ENCODE measurements at regions not wholly inside any gene's neighbourhood (a gene's known extent, or its start where the extent isn't known, plus 50 kb on each side); places are given as distances from the start of the nearest gene placed in this dataset.
"Not testable (repeated sequence)": the region's sequence is repeated elsewhere in the genome, so short reads cannot be mapped to it uniquely, and the experiment has no call there.

DNA sequence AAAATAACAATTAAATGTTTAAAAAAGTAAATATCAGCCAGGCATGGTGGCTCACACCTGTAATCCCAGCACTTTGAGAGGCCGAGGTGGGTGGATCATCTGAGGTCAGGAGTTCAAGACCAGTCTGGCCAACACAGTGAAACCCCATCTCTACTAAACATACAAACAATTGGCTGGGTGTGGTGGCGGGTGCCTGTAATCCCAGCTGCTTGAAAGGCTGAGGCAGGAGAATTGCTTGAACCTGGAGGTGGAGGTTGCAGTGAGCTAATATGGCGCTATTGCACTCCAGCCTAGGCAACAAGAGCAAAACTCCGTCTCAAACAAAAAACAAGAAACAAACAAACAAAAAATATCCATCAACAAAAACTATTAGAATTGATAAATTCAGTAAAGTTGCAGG lies 77.5 kb downstream of the SNX5 start:
- not testable (repeated sequence) for DNase-seq (ENCODE audit: low read depth in 4 of 4, low spot score in 1 of 4)

DNA sequence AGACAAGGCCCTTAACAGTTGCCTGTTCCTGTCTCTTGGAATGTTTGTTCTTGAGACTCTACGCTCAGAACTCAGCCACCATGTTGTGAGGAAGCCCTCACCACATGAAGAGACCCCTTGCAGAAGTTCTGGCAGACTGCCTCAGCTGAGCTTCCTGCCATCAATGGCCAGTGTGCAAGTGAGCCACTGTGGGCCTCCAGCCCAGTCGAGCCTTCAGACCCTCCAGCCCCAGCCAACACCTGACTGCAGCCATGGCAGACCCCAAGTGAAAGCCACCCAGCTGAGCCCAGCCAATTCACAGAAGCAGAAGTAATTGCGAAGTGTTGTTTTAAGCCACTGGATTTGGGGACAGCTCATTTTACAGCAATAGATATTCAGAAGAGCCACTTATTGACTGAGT lies 78.3 kb downstream of the SNX5 start:
- DNase-seq (ENCODE audit: low read depth in 4 of 4, low spot score in 1 of 4): no peak

DNA sequence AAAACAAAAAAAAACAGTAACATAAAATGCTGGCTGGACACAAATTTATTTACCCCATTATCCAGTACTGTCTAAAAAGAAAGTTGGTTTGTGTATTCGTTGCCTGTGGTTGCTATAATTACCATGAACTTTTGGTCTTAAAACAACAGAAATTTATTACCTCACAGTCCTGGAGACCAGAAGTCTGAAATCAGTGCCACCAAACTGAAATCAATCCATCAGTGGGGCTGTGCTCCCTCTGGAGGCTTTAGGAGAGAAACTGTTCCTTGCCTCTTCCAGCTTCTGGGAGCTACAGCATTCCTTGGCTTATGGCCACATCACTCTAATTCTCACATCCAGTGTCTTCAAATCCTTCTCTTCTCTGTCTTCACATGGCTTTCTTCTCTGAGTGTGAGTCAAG lies 79.4 kb downstream of the SNX5 start:
- DNase-seq (ENCODE audit: low read depth in 4 of 4, low spot score in 1 of 4): no peak

DNA sequence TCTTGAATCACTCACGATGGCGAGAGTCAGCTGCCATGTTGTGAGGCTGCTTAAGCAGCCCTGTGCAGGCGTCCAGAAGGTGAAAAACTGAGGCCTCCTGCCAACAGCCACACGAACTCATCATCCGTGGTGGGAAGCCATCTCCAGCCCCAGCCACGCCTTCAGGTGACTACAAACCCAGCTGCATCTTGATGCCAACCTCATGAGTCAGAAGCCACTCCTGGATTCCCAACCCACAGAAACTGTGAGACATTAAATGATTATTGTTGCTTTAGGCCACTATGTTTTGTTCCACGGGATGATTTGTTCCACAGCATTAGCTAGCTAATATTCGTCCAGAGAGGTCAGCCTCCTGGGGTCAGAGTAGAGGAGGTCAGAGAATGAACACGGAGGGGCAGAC lies 80.5 kb downstream of the SNX5 start:
- DNase-seq (ENCODE audit: low read depth in 4 of 4, low spot score in 1 of 4): no peak

DNA sequence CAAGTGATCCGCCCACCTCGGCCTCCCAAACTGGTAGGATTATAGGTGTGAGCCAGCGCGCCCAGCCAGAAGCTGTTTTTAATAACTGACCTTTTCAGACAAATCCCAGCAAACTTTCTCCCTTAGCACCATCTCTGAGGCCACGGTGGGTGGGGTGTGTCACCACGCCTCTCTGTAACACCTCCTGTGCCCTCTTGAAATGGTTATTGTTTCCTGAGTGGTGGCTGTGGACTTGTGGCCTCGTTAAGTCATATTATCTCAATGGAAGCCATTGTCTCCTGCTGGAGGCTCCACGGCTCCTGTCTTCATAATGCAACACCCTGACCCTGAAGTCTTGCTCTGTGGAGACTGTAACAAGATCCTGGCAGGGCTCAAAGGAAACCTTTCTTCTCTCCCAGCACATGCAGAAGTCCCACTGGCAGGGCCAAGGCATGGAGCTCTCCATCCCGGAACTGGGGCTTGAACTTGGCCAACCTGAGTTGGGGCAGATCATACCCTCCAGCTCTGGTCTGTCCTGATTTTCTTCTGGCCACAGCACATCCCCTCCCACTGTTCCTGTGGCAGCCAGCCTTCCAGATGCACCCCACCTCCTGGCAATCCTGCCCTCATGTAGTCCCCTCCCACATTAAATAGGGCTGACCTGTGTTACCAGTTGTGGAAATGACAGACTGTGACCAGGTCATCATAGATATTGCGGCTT lies 81.1 kb downstream of the SNX5 start:
- DNase-seq (ENCODE audit: low read depth in 4 of 4, low spot score in 1 of 4): no peak

DNA sequence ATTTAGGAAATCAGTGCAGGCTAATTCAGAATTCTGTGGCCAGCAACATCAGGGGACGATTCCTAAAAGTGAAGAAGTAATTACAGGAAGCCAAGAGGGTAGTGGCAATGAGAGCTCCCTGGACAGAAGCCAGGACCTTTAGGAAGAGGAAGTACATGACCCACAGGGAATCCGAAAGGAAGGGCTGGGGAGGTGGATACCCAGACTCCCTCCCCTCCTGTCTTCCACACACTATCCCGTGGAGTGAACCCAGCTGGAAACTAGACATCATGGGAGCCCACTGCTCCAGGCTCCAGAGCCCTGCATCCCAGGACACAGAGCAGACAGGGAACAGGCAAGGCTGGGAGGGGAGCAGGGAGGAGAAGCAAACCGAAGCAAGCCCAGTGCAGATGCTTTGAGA lies 83.0 kb downstream of the SNX5 start:
- DNase-seq (ENCODE audit: low read depth in 4 of 4, low spot score in 1 of 4): no peak

- no peak for DNase-seq (ENCODE audit: low read depth in 4 of 4, low spot score in 1 of 4)
Observed at GRCh38 chr20:17885076-17885475, 83.5 kb downstream of the SNX5 start.

DNA sequence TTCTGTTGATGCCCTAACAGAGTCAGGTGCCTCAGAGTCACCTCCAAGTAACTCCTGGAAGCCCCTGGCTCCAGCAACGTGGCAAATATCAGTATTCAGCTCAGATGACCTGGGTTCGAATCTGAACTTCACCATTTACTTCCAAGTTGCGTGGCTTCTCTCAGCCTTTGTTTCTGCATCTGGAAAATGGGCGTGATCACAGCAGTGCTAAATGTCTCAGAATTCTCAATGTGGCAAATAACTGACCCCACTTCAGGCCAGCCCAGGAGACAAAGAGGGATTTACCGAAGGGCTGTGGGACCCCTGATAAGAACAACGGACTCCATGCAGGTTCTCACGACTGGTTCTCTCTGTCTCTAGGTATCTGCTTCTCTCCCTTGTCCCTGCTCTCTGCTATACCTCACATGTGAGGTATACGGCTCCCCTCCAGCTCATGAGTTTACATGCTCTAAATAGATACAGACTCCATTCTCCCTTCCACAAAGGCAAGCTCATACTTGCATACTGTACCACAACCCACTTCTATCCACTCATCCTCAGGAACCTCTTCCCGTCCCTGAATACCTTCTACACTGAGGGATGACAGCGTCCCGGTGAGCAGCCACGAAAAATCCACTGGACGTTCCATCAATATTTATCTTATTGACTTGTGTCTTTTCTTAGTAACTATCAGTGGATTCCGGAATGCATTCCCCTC lies 84.1 kb downstream of the SNX5 start:
- no peak for DNase-seq (ENCODE audit: low read depth in 4 of 4, low spot score in 1 of 4)

- DNase-seq (ENCODE audit: low read depth in 4 of 4, low spot score in 1 of 4): no peak
Observed at GRCh38 chr20:17883592-17884306, 84.8 kb downstream of the SNX5 start.

GRCh38 chr20:17882834-17883591 lies 85.6 kb downstream of the SNX5 start:
- no peak for DNase-seq (ENCODE audit: low read depth in 4 of 4, low spot score in 1 of 4)

GRCh38 chr20:17882065-17882833 lies 86.3 kb downstream of the SNX5 start:
- DNase-seq (ENCODE audit: low read depth in 4 of 4, low spot score in 1 of 4): no peak

DNA sequence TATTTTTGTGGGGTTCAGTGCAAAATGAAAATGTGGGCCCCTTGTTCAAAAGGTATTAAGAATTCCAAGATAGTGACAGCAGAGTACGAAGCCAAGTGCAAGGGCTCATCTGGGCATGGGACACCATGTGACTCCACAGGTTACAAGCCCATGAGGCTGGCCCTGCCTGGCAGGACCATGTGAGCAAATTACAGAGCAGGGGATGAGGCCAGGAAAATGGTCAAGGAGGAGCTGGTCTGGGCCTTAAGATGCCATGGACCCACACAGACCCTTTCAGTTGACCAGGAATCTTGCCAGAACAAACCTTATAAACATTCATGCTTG lies 86.9 kb downstream of the SNX5 start:
- DNase-seq (ENCODE audit: low read depth in 4 of 4, low spot score in 1 of 4): no peak

DNA sequence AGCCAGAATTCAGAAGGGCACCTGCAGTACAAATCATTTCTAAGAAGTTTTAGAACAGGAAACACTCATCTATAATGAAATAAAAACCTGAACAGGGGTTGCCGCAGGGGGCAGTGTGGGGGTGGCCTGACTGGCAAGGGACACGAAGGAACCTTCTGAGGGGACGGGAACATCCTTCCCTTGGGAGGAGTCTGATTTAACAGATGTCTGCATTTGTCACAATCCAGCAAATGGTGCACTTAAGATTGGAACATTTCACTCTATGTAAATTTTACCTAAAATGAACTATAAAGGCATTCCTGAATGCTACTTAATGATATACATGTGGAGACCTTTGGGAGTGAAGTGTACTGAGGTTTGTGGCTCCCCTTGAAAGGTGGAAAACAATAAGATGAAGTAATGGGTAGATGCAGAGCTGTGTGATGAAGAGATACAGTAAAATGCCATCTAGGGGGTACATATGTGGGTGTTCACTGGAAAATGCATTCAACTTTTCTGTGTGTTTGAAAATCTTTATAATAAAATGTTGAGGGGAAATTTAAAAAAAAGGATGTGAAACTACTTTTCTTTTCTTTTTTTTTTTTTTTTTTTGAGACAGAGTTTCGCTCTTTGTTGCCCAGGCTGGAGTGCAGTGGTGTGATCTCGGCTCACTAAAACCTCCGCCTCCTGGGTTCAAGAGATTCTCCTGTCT lies 89.5 kb downstream of the SNX5 start:
- no peak for DNase-seq (ENCODE audit: low read depth in 4 of 4, low spot score in 1 of 4)

DNA sequence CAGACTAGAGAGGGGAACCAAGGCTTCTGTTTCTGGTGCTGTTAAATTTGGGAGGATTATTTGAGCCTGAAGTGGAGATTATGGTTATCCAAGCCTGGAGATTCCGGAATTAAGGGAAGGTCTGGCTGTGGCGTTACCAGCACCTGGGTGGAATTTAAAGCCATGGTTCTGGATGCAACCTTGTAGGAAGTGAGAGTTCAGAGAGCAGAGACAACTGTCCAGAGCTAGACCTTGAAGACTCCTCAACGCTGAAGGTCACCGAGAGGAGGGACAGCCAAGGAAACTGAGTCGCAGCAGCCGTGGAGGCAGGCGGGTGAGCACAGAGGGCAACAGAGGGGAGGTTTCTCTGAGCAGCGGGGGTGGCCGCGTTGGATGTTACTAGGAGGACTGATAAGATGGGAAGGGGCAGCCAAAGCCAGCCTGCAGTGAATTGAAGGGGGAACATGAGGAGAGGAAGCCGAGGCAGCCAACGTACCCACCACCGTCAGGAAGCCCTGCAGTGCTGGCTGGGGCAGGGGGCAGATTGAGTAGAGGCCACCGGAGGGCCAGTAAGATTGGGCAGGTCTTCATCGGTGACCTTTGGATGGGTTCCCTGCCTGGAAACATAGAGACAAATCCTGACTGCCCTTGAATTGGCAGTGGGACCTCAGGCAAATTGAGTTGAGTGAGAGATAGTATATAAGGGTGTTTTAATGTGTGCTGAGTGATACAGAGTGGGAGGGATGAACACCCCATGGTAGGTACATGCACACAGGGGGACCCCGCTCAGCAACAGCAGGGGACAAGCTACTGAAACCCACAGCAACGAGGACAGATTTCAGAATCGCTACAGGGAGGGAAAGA lies 90.3 kb downstream of the SNX5 start:
- no peak for DNase-seq (ENCODE audit: low read depth in 4 of 4, low spot score in 1 of 4)

GRCh38 chr20:17875981-17876385 lies 92.6 kb downstream of the SNX5 start:
- no peak for DNase-seq (ENCODE audit: low read depth in 4 of 4, low spot score in 1 of 4)

GRCh38 chr20:17875106-17875980 lies 93.3 kb downstream of the SNX5 start:
- no peak for DNase-seq (ENCODE audit: low read depth in 4 of 4, low spot score in 1 of 4)

GRCh38 chr20:17874271-17875105 lies 94.1 kb downstream of the SNX5 start:
- DNase-seq (ENCODE audit: low read depth in 4 of 4, low spot score in 1 of 4): no peak

All from stimulated activated CD4-positive, alpha-beta T cell treated with anti-CD3 and anti-CD28 coated beads, Interleukin-1b, Interleukin-23, amount 100 ng/mL, for 24 hours (primary cell).